PFSK-1 (cell line): ENCODE measurements at regions not wholly inside any gene's neighbourhood (a gene's known extent, or its start where the extent isn't known, plus 50 kb on each side); places are given as distances from the start of the nearest gene placed in this dataset.

Experiments
- POLR2AphosphoS5 ChIP-seq: IDR thresholded peaks from 2 replicates; pipeline ENCODE4 v1.6.1; 2012; ENCODE audit warnings: low read depth, mild to moderate bottlenecking, control low read depth, low read length, moderate library complexity
- SIN3A ChIP-seq: IDR thresholded peaks from 2 replicates; pipeline ENCODE4 v1.6.1; 2012; ENCODE audit warnings: mild to moderate bottlenecking, low read length, moderate library complexity, borderline replicate concordance; ENCODE audit not compliant: insufficient read depth
- TAF1 ChIP-seq: IDR thresholded peaks from 2 replicates; pipeline ENCODE4 v1.6.1; 2012; ENCODE audit warnings: low read length, control low read depth, borderline replicate concordance; ENCODE audit not compliant: insufficient read depth
- TF ChIP-seq, protein P1 (sequence below), 2 experiments: IDR thresholded peaks; 2 replicates each; pipeline versions ENCODE4 v1.6.1 to v1.8.0; 2011 to 2012; ENCODE audit warnings: low read depth in 2 of 2, low read length in 2 of 2, control low read depth in 1 of 2, inconsistent platforms in 1 of 2, mild to moderate bottlenecking in 1 of 2, moderate library complexity in 1 of 2; ENCODE audit not compliant: insufficient read depth in 1 of 2

DNA sequence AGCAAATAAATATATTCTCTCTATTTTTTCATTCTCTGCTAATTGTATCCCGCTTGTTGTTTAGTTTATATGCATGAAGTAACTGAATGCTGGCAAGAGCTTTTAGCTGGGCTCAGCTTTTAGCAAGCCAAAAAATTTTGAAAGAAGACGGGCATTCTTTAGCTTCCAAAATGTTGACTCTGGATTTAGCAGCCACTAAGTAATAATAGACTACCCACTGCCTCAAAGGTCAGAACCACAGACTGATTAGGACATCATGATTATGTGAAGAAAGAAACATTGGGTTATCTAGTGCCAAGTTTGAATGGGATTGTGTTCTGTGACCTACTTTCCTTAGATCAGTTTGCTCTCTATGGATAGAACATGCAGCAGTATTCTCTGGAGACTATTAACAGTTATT is 80.3 kb upstream of the DPH5 start:
- TF ChIP-seq, protein P1, sequence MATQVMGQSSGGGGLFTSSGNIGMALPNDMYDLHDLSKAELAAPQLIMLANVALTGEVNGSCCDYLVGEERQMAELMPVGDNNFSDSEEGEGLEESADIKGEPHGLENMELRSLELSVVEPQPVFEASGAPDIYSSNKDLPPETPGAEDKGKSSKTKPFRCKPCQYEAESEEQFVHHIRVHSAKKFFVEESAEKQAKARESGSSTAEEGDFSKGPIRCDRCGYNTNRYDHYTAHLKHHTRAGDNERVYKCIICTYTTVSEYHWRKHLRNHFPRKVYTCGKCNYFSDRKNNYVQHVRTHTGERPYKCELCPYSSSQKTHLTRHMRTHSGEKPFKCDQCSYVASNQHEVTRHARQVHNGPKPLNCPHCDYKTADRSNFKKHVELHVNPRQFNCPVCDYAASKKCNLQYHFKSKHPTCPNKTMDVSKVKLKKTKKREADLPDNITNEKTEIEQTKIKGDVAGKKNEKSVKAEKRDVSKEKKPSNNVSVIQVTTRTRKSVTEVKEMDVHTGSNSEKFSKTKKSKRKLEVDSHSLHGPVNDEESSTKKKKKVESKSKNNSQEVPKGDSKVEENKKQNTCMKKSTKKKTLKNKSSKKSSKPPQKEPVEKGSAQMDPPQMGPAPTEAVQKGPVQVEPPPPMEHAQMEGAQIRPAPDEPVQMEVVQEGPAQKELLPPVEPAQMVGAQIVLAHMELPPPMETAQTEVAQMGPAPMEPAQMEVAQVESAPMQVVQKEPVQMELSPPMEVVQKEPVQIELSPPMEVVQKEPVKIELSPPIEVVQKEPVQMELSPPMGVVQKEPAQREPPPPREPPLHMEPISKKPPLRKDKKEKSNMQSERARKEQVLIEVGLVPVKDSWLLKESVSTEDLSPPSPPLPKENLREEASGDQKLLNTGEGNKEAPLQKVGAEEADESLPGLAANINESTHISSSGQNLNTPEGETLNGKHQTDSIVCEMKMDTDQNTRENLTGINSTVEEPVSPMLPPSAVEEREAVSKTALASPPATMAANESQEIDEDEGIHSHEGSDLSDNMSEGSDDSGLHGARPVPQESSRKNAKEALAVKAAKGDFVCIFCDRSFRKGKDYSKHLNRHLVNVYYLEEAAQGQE (IDR thresholded peaks at IDR 0.05; ENCODE audit: insufficient read depth in 1 of 2, low read depth in 2 of 2, low read length in 2 of 2), result no peak
- no peak for TF ChIP-seq POLR2AphosphoS5
- TF ChIP-seq TAF1, result no peak
- TF ChIP-seq SIN3A, result no peak
